ENCODE measurements at regions not wholly inside any gene's neighbourhood (a gene's known extent, or its start where the extent isn't known, plus 50 kb on each side); places are given as distances from the start of the nearest gene placed in this dataset.

DNA sequence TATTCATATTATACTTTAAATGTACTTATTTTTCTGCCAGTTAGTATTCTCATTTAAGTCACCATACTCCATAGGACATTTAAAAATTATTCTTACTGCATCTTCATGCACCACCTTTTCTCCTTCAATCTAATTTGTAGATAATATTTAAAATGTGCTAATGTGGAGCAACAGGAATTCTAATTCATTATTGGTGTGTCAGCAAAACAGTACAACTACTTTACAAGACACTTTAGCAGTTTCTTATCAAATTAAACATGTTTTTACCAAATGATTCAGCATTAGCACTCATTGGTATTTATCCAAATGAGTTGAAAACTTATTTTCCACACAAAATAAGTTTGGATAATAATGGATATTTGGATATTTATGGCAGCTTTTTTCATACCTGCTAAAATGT, 1041.8 kb upstream of the ADGRB3 start:
- Histone ChIP-seq H3K4me1 (ENCODE audit: insufficient read depth, low read length, poor library complexity, severe bottlenecking) (no peaks in the 10 kb centered on the region), H3K27ac (ENCODE audit: low read depth, low read length, poor library complexity, severe bottlenecking) (no peak overlapping the region), H3K4me3 (ENCODE audit: low read depth, low read length, poor library complexity, severe bottlenecking) (no peak overlapping the region), H3K9me3 (ENCODE audit: low read depth, low read length, poor library complexity, severe bottlenecking) (no peaks in the 10 kb centered on the region), H3K36me3 (ENCODE audit: insufficient read depth, low read length, poor library complexity, severe bottlenecking) (no peaks in the 10 kb centered on the region), H3K27me3 (replicated peaks; ENCODE audit: insufficient read depth, low read depth, low read length, poor library complexity) (no peaks in the 10 kb centered on the region)
- POLR2A ChIA-PET (ENCODE audit: low non-redundant PET): no interaction called here
- intact Hi-C loops (cut with micrococcal nuclease; ENCODE audit: unreplicated experiment): no loop called here
- no TSS peak for BruUV-seq (replicated peaks)
- no peak for DNase-seq (ENCODE audit: low spot score)
- TF ChIP-seq, protein P1, sequence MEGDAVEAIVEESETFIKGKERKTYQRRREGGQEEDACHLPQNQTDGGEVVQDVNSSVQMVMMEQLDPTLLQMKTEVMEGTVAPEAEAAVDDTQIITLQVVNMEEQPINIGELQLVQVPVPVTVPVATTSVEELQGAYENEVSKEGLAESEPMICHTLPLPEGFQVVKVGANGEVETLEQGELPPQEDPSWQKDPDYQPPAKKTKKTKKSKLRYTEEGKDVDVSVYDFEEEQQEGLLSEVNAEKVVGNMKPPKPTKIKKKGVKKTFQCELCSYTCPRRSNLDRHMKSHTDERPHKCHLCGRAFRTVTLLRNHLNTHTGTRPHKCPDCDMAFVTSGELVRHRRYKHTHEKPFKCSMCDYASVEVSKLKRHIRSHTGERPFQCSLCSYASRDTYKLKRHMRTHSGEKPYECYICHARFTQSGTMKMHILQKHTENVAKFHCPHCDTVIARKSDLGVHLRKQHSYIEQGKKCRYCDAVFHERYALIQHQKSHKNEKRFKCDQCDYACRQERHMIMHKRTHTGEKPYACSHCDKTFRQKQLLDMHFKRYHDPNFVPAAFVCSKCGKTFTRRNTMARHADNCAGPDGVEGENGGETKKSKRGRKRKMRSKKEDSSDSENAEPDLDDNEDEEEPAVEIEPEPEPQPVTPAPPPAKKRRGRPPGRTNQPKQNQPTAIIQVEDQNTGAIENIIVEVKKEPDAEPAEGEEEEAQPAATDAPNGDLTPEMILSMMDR (conservative IDR thresholded peaks at IDR 0.05; ENCODE audit: low read depth, low read length): no peak
- no peak for TF ChIP-seq EZH2 (IDR thresholded peaks at IDR 0.05; ENCODE audit: borderline replicate concordance, low read depth, low read length, poor library complexity, severe bottlenecking)
- CTCF ChIA-PET: no interaction called here

DNA sequence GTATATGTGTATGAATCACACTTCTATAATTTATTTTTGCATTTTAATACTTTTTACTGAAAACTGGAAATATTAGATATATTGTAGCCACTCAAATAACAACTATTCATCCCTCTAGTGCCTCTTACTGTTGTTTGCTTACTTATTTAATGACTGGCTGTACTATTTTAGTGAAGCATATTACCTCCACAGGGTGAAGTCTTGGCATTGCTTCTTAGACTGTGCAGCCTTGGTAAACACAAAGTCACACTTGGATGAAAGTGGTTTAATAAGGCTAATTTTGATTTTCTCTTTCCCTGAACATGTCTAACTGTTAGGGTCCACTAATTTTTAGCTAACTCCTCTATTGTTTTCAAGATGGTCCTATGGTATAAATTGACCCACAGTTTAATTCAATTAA, 1043.2 kb upstream of the ADGRB3 start:
- ChIA-PET POLR2A (ENCODE audit: low non-redundant PET) (no interaction called here), CTCF (no interaction called here)
- intact Hi-C loops (cut with micrococcal nuclease; ENCODE audit: unreplicated experiment): no loop called here
- Histone ChIP-seq H3K4me1 (ENCODE audit: insufficient read depth, low read length, poor library complexity, severe bottlenecking) (no peaks in the 10 kb centered on the region), H3K27ac (ENCODE audit: low read depth, low read length, poor library complexity, severe bottlenecking) (no peak overlapping the region), H3K36me3 (ENCODE audit: insufficient read depth, low read length, poor library complexity, severe bottlenecking) (no peaks in the 10 kb centered on the region), H3K4me3 (ENCODE audit: low read depth, low read length, poor library complexity, severe bottlenecking) (no peak overlapping the region), H3K9me3 (ENCODE audit: low read depth, low read length, poor library complexity, severe bottlenecking) (no peaks in the 10 kb centered on the region), H3K27me3 (replicated peaks; ENCODE audit: insufficient read depth, low read depth, low read length, poor library complexity) (no peaks in the 10 kb centered on the region)
- DNase-seq (ENCODE audit: low spot score): no peak
- TF ChIP-seq, protein P1 (conservative IDR thresholded peaks at IDR 0.05; ENCODE audit: low read depth, low read length): no peak
- no peak for TF ChIP-seq EZH2 (IDR thresholded peaks at IDR 0.05; ENCODE audit: borderline replicate concordance, low read depth, low read length, poor library complexity, severe bottlenecking)
- BruUV-seq (replicated peaks): no TSS peak

DNA sequence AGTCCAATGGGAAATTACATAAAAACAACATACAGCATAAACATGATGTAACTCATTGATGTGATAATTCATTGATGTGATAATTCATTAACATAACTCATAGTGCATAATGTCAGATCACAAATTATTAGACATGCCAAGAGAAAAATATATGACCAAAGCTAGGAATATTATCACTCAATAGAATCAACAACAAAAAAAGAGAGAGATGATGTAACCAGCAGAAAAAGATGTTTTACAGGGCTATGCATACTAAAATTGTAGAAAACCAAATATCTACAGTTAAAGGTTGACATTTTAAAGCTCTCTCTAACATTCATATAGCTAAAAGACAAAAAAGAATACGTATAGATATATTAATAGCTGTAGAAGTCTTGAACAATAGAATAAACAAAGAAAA, 1067.2 kb upstream of the ADGRB3 start:
- Histone ChIP-seq H3K36me3 (ENCODE audit: insufficient read depth, low read length, poor library complexity, severe bottlenecking) (no peaks in the 10 kb centered on the region), H3K27me3 (replicated peaks; ENCODE audit: insufficient read depth, low read depth, low read length, poor library complexity) (no peaks in the 10 kb centered on the region), H3K4me3 (ENCODE audit: low read depth, low read length, poor library complexity, severe bottlenecking) (no peak overlapping the region), H3K27ac (ENCODE audit: low read depth, low read length, poor library complexity, severe bottlenecking) (no peak overlapping the region), H3K4me1 (ENCODE audit: insufficient read depth, low read length, poor library complexity, severe bottlenecking) (no peaks in the 10 kb centered on the region), H3K9me3 (ENCODE audit: low read depth, low read length, poor library complexity, severe bottlenecking) (no peaks in the 10 kb centered on the region)
- no peak for DNase-seq (ENCODE audit: low spot score)
- POLR2A ChIA-PET (ENCODE audit: low non-redundant PET): no interaction called here
- no TSS peak for BruUV-seq (replicated peaks)
- TF ChIP-seq EZH2 (IDR thresholded peaks at IDR 0.05; ENCODE audit: borderline replicate concordance, low read depth, low read length, poor library complexity, severe bottlenecking): no peak
- TF ChIP-seq, protein P1 (conservative IDR thresholded peaks at IDR 0.05; ENCODE audit: low read depth, low read length): no peak
- intact Hi-C loops (cut with micrococcal nuclease; ENCODE audit: unreplicated experiment): no loop called here
- CTCF ChIA-PET: no interaction called here

Measured in A673 (cell line).